ENCODE measurements at regions not wholly inside any gene's neighbourhood (a gene's known extent, or its start where the extent isn't known, plus 50 kb on each side); places are given as distances from the start of the nearest gene placed in this dataset.
A peak's percentile ranks its signal among the peaks of the same experiment; 100 is the strongest.

- DNase-seq (ENCODE audit: low spot score), result no peak
Measured at GRCh38 chr1:177340601-177341067, 169.9 kb downstream of the BRINP2 start.

GRCh38 chr1:177338376-177338775 lies 167.6 kb downstream of the BRINP2 start:
- no peak for DNase-seq (ENCODE audit: low spot score)

GRCh38 chr1:177334903-177335302 lies 164.1 kb downstream of the BRINP2 start:
- DNase-seq (ENCODE audit: low spot score), result no peak

- peak; percentile 15 for DNase-seq (ENCODE audit: low spot score)
Measured at GRCh38 chr1:177333936-177334595, 163.3 kb downstream of the BRINP2 start.

All from kidney tubule cell (primary cell).